Esophagus squamous epithelium (tissue), 5 donors: ENCODE measurements at regions not wholly inside any gene's neighbourhood (a gene's known extent, or its start where the extent isn't known, plus 50 kb on each side); places are given as distances from the start of the nearest gene placed in this dataset.
"Not testable (repeated sequence)": the region's sequence is repeated elsewhere in the genome, so short reads cannot be mapped to it uniquely, and the experiment has no call there.

ENCODE experiments used
- DNase-seq: peaks from one replicate; lab custom pipeline; 2025; lab: John Stamatoyannopoulos, UW
- H3K27ac ChIP-seq, 4 donors: fragments of 200-600 bp; sonication (generic); one replicate each; pipeline ENCODE4 v1.5.1; 2016 to 2019; ENCODE audit warnings: mild to moderate bottlenecking in 1 of 4
- H3K27me3 ChIP-seq, 4 donors: fragments of 200-600 bp; sonication (generic); 1 replicate in 3 of 4; 2 replicates in 1 of 4; pipeline versions ENCODE4 v1.5.1 to v1.6.0; 2017 to 2021; ENCODE audit warnings: antibody characterized with exemption in 1 of 4
- H3K36me3 ChIP-seq, 3 donors: fragments of 200-600 bp; sonication (generic); one replicate each; pipeline ENCODE4 v1.5.1; 2016 to 2019
- H3K4me1 ChIP-seq, 3 donors: fragments of 200-600 bp; sonication (generic); one replicate each; pipeline ENCODE4 v1.5.1; 2017 to 2019
- H3K4me3 ChIP-seq, 4 donors: fragments of 200-600 bp; sonication (generic); 1 replicate in 3 of 4; 2 replicates in 1 of 4; pipeline ENCODE4 v1.5.1; 2016 to 2019; ENCODE audit warnings: mild to moderate bottlenecking in 2 of 4, moderate library complexity in 1 of 4
- H3K9me3 ChIP-seq, 3 donors: fragments of 200-600 bp; sonication (generic); one replicate each; pipeline ENCODE4 v1.5.1; 2016 to 2019
- POLR2A ChIP-seq, 4 donors: fragments of 450-650 bp; IDR thresholded peaks; one replicate each; pipeline ENCODE4 v1.6.1; 2017; ENCODE audit warnings: antibody characterized with exemption in 4 of 4, mild to moderate bottlenecking in 4 of 4, moderate library complexity in 3 of 4
- WGBS, 2 donors: methylation state at CpG; one replicate each; pipeline ENCODE4 v1.1.5; 2018; 5-methylcytosine and 5-hydroxymethylcytosine counted together
- intact Hi-C: fragments of 100-400 bp; cut with DNase I; formaldehyde crosslinking; loops from one replicate; pipeline ENCODE4 v1.15.0; 2022
- TF ChIP-seq, protein P1 (sequence below), 6 experiments: fragments of 450-650 bp in 4 of 6; fragments of 200-600 bp in 2 of 6; sonication (generic) in 2 of 6; IDR thresholded peaks; one replicate each; pipeline ENCODE4 v1.5.1; 2016 to 2019; ENCODE audit warnings: antibody characterized with exemption in 6 of 6, mild to moderate bottlenecking in 4 of 6, moderate library complexity in 4 of 6
- donor health status: DM: yes; HTN: yes; CAD: no.

DNA sequence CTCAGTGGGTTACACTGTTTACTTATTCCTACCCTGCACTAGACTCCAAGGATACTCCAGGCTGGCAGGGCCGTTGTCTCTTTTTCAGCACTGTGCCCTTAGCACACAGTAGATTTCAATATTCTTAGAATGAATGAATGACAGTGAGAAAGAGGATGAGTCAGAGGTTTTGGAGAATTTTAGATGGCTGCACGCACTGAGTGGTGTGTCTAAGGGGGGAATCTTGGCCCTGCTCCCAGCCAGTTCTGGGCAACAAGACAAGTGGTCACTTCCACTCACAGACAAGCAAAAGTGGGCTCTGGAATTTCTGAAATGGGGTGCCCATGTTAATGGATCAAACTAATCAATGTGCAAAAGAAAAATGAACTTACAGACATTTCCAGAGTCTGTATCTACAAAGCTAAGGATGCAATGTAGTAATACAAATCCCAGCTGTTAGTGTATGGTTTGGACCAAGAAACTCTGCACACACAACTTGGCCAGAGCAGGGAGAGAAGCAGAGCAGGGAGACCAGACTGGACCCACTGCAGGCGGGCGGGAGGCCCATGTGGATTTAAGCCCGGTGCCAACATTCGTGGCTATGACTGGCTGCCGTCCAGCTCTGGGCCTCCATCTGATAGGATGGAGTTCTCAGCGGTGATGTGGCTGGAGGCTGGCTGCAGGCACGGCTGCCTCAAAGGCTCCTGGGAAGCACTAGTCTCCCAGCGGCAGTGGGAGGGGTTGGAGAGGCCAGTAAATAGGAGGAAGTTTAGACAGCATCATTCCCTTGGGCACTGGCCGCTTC lies 95.6 kb upstream of the CDYL2 start:
- intact Hi-C loops: no loop called here
- DNase-seq: no peak
- Histone ChIP-seq H3K9me3 (no peaks in the 10 kb centered on the region), H3K27me3 (peaks cover 0 to 3% (median 0%) of the 10 kb centered on the region in 4 donors), H3K4me3 (peak overlapping the region in 1 of 4 donors; percentile 27), H3K36me3 (no peaks in the 10 kb centered on the region), H3K4me1 (peaks cover 0 to 10% (median 5%) of the 10 kb centered on the region in 3 donors), H3K27ac (peak overlapping the region in 3 of 4 donors; percentile 20 to 62 (median 48))
- 45% methylated on average over 6 to 10 of the region's 11 CpGs for WGBS, 2 donors
- TF ChIP-seq POLR2A (IDR thresholded peaks at IDR 0.05): no peak
- TF ChIP-seq, protein P1, sequence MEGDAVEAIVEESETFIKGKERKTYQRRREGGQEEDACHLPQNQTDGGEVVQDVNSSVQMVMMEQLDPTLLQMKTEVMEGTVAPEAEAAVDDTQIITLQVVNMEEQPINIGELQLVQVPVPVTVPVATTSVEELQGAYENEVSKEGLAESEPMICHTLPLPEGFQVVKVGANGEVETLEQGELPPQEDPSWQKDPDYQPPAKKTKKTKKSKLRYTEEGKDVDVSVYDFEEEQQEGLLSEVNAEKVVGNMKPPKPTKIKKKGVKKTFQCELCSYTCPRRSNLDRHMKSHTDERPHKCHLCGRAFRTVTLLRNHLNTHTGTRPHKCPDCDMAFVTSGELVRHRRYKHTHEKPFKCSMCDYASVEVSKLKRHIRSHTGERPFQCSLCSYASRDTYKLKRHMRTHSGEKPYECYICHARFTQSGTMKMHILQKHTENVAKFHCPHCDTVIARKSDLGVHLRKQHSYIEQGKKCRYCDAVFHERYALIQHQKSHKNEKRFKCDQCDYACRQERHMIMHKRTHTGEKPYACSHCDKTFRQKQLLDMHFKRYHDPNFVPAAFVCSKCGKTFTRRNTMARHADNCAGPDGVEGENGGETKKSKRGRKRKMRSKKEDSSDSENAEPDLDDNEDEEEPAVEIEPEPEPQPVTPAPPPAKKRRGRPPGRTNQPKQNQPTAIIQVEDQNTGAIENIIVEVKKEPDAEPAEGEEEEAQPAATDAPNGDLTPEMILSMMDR (IDR thresholded peaks at IDR 0.05): no peak

DNA sequence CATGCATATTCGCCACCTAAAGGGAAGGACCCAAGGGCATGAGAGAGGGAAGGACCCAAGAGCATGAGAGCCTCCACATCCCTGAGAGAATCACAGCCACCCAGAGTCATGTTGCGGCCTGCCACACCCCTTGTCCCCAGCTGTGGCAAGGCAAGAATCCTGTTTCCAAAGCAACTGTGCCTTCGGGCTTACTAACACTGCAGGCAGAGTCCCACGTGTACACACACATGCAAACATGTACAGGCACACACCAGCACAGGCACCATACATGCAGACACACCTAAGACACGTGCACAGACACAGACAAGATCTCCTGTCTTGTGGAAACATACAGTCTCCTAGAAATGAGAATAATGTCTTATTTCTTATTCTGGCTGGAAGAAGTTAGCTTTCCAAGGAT lies 92.4 kb upstream of the CDYL2 start:
- no peak overlapping the region for H3K27ac ChIP-seq
- no peak for TF ChIP-seq POLR2A (IDR thresholded peaks at IDR 0.05)
- TF ChIP-seq, protein P1 (IDR thresholded peaks at IDR 0.05): no peak
- H3K4me3 ChIP-seq: no peak overlapping the region
- intact Hi-C loops: no loop called here
- 32 to 71% methylated on average over 1 to 5 of the region's 5 CpGs for WGBS, 2 donors
- H3K9me3 ChIP-seq: no peaks in the 10 kb centered on the region
- H3K4me1 ChIP-seq: peaks cover 0 to 10% (median 5%) of the 10 kb centered on the region in 3 donors
- no peak for DNase-seq
- H3K36me3 ChIP-seq: no peaks in the 10 kb centered on the region
- H3K27me3 ChIP-seq: peaks cover 0 to 3% (median 0%) of the 10 kb centered on the region in 4 donors

DNA sequence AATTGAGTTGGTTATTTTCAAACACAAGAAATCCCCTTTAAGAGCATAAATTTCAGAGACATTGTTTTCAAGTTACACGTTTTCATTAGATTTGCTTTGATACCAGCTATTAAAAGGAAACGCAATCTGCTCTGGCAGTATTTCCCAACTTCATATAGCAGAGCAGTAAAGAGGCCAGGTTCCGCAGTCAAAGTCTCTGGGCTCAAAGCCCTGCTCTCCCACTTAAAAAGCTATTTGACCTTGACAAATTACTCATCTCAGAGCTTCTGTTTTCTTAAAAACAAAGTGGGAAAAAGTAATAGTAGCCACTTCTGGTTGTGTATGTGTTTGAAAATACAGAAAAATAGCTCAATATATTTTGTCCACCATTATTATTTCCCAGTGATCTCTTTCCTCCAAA lies 89.7 kb upstream of the CDYL2 start:
- Histone ChIP-seq H3K27me3 (no peaks in the 10 kb centered on the region), H3K4me1 (no peaks in the 10 kb centered on the region), H3K27ac (no peak overlapping the region), H3K4me3 (no peak overlapping the region), H3K9me3 (no peaks in the 10 kb centered on the region), H3K36me3 (no peaks in the 10 kb centered on the region)
- no peak for TF ChIP-seq POLR2A (IDR thresholded peaks at IDR 0.05)
- TF ChIP-seq, protein P1 (IDR thresholded peaks at IDR 0.05): no peak
- WGBS, 2 donors: 53 to 76% methylated on average over 3 of the region's 3 CpGs
- intact Hi-C loops: no loop called here
- DNase-seq: no peak

DNA sequence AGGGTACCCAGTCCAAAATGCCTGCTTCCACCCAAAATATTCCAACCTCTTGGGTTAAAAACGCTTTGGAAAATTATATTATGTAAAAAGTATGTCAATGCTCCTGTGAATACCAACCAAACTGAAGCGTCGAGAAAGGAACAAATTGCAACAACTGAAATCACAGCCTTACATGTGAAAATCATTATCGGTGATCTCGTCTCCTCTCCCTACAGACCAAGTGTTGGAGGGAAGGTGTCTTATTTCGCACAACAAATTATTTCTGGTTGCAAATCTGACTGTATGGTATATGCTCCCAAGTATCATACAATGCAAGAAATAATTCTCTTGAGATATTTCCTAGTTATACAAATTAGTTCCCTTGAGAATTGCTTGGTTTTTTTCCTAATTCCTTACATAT lies 89.3 kb upstream of the CDYL2 start:
- intact Hi-C loops: no loop called here
- Histone ChIP-seq H3K9me3 (no peaks in the 10 kb centered on the region), H3K4me3 (no peak overlapping the region), H3K27ac (no peak overlapping the region), H3K27me3 (no peaks in the 10 kb centered on the region), H3K36me3 (no peaks in the 10 kb centered on the region), H3K4me1 (no peaks in the 10 kb centered on the region)
- 89 to 90% methylated on average over 6 of the region's 6 CpGs for WGBS, 2 donors
- TF ChIP-seq POLR2A (IDR thresholded peaks at IDR 0.05): no peak
- TF ChIP-seq, protein P1 (IDR thresholded peaks at IDR 0.05): no peak
- no peak for DNase-seq

DNA sequence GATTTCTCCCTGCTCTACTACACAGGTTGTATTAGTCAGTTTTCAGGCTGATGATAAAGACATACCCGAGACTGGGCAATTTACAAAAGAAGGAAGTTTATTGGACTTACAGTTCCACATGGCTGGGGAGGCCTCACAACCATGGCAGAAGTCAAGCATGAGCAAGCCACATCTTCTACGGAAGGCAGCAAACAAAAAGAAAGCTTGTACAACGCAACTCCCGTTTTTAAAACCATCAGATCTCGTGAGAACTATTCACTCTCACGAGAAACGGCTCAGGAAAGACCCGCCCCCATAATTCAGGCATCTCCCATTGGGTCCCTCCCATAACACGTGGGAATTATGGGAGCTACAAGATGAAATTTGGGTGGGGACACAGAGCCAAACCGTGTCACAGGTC lies 88.0 kb upstream of the CDYL2 start:
- H3K27me3 ChIP-seq, H3K9me3 ChIP-seq, H3K27ac ChIP-seq, intact Hi-C loops, H3K4me1 ChIP-seq, DNase-seq, H3K4me3 ChIP-seq, H3K36me3 ChIP-seq: not testable (repeated sequence)
- WGBS, 2 donors: 85 to 87% methylated on average over 10 of the region's 10 CpGs
